ENCODE measurements at regions not wholly inside any gene's neighbourhood (a gene's known extent, or its start where the extent isn't known, plus 50 kb on each side); places are given as distances from the start of the nearest gene placed in this dataset.

GRCh38 chr12:59079472-59079871 is 159.2 kb upstream of the LRIG3 start:
- no peak for TF ChIP-seq EZH2 (IDR thresholded peaks at IDR 0.05; ENCODE audit: borderline replicate concordance)
- TF ChIP-seq CTCF (IDR thresholded peaks at IDR 0.05; ENCODE audit: poor library complexity), result no peak
- TF ChIP-seq EZH2phosphoT487 (IDR thresholded peaks at IDR 0.05; ENCODE audit: low read depth, severe bottlenecking, unreplicated experiment), result no peak

Data from hepatocyte (in vitro differentiated cells).